WTC11 (cell line): ENCODE measurements at regions not wholly inside any gene's neighbourhood (a gene's known extent, or its start where the extent isn't known, plus 50 kb on each side); places are given as distances from the start of the nearest gene placed in this dataset.

Experiments used
- ATAC-seq: fragments of 200-7000 bp; cut with Tn5 transposase; 2 replicates; pipeline ENCODE4 v1.10.0; 2021; ENCODE audit warnings: mild to moderate bottlenecking, moderate library complexity
- CTCF ChIA-PET: fragments of 300-600 bp; sonication (Branson Sonifier 250); formaldehyde crosslinking; loops from one replicate; lab custom pipeline; 2021; ENCODE audit warnings: antibody characterized with exemption; lab: Charles Lee
- POLR2A ChIA-PET: fragments of 350-600 bp; sonication (Branson Sonifier 250); formaldehyde crosslinking; loops from one replicate; lab custom pipeline; 2021; ENCODE audit warnings: antibody characterized with exemption; lab: Charles Lee
- DNase-seq: peaks from one replicate; pipeline ENCODE4 v3.0.0; 2021; ENCODE audit warnings: low spot score
- H3K27ac Mint-ChIP-seq: 2 replicates; pipeline ENCODE4 v1.8.0; 2021; ENCODE audit warnings: mixed read lengths
- H3K27me3 Mint-ChIP-seq: 2 replicates; pipeline ENCODE4 v1.8.0; 2021; ENCODE audit warnings: low read depth, mild to moderate bottlenecking, moderate library complexity, mixed read lengths
- H3K36me3 Mint-ChIP-seq: 2 replicates; pipeline ENCODE4 v1.8.0; 2021; ENCODE audit warnings: mixed read lengths
- H3K4me1 Mint-ChIP-seq: 2 replicates; pipeline ENCODE4 v1.8.0; 2022; ENCODE audit warnings: mixed read lengths
- H3K4me3 Mint-ChIP-seq: 2 replicates; pipeline ENCODE4 v1.8.0; 2021; ENCODE audit warnings: mild to moderate bottlenecking, moderate library complexity, mixed read lengths
- H3K9me3 Mint-ChIP-seq: 2 replicates; pipeline ENCODE4 v1.8.0; 2021; ENCODE audit warnings: mixed read lengths
- EMX1 ChIP-seq: fragments of 250-450 bp; sonication (Bioruptor Pico); IDR thresholded peaks from 2 replicates; pipeline ENCODE4 v1.8.0; 2021; ENCODE audit warnings: mild to moderate bottlenecking
- FOXK1 ChIP-seq: sonication (generic); formaldehyde crosslinking; IDR thresholded peaks from 2 replicates; pipeline ENCODE4 v1.8.0; 2022; ENCODE audit warnings: mild to moderate bottlenecking, moderate library complexity, missing genetic modification reagents
- FOXP1 ChIP-seq: sonication (generic); formaldehyde crosslinking; IDR thresholded peaks from 2 replicates; pipeline ENCODE4 v1.8.0; 2022; ENCODE audit warnings: missing genetic modification reagents, mild to moderate bottlenecking, moderate library complexity, borderline replicate concordance
- SMAD3 ChIP-seq: sonication (generic); formaldehyde crosslinking; IDR thresholded peaks from 2 replicates; pipeline ENCODE4 v1.8.0; 2022; ENCODE audit warnings: missing genetic modification reagents, mild to moderate bottlenecking, borderline replicate concordance
- ZNF219 ChIP-seq: sonication (generic); formaldehyde crosslinking; IDR thresholded peaks from 2 replicates; pipeline ENCODE4 v1.8.0; 2023; ENCODE audit warnings: missing genetic modification reagents, mild to moderate bottlenecking, borderline replicate concordance
- ZNF396 ChIP-seq: fragments of 250-450 bp; sonication (Bioruptor Pico); IDR thresholded peaks from 2 replicates; pipeline ENCODE4 v1.8.0; 2021; ENCODE audit warnings: mild to moderate bottlenecking, moderate library complexity, borderline replicate concordance
- ZNF671 ChIP-seq: fragments of 250-450 bp; sonication (Bioruptor Pico); IDR thresholded peaks from 2 replicates; pipeline ENCODE4 v1.8.0; 2021; ENCODE audit warnings: mild to moderate bottlenecking
- TF ChIP-seq, protein P1 (sequence below): sonication (generic); formaldehyde crosslinking; IDR thresholded peaks from 2 replicates; pipeline ENCODE4 v1.8.0; 2022; ENCODE audit warnings: mild to moderate bottlenecking, missing genetic modification reagents
- TF ChIP-seq, protein P2 (sequence below): sonication (generic); formaldehyde crosslinking; IDR thresholded peaks from 2 replicates; pipeline ENCODE4 v1.8.1; 2023; ENCODE audit warnings: mild to moderate bottlenecking, missing genetic modification reagents
- TF ChIP-seq, protein P3 (sequence below): sonication (generic); formaldehyde crosslinking; IDR thresholded peaks from 2 replicates; pipeline ENCODE4 v1.8.1; 2022; ENCODE audit warnings: mild to moderate bottlenecking, missing genetic modification reagents, moderate library complexity, borderline replicate concordance
- TF ChIP-seq, protein P4 (sequence below): sonication (generic); formaldehyde crosslinking; IDR thresholded peaks from 2 replicates; pipeline ENCODE4 v1.8.1; 2023; ENCODE audit warnings: mild to moderate bottlenecking, missing genetic modification reagents, moderate library complexity
- TF ChIP-seq, protein P5 (sequence below): sonication (generic); formaldehyde crosslinking; IDR thresholded peaks from 2 replicates; pipeline ENCODE4 v1.8.1; 2022; ENCODE audit warnings: mild to moderate bottlenecking, moderate library complexity, missing genetic modification reagents
- TF ChIP-seq, protein P6 (sequence below): fragments of 250-450 bp; sonication (Bioruptor Pico); IDR thresholded peaks from 2 replicates; pipeline ENCODE4 v1.9.0; 2021; ENCODE audit warnings: mild to moderate bottlenecking
- TF ChIP-seq, protein P7 (sequence below): sonication (generic); formaldehyde crosslinking; IDR thresholded peaks from 2 replicates; pipeline ENCODE4 v1.8.0; 2023; ENCODE audit warnings: missing genetic modification reagents
- TF ChIP-seq, protein P8 (sequence below): sonication (generic); formaldehyde crosslinking; IDR thresholded peaks from 2 replicates; pipeline ENCODE4 v1.8.1; 2023; ENCODE audit warnings: mild to moderate bottlenecking, missing genetic modification reagents, moderate library complexity
- TF ChIP-seq, protein P9 (sequence below): fragments of 250-450 bp; sonication (Bioruptor Pico); IDR thresholded peaks from 2 replicates; pipeline ENCODE4 v1.9.0; 2021; ENCODE audit warnings: moderate library complexity, mild to moderate bottlenecking, inconsistent platforms, borderline replicate concordance
- TF ChIP-seq, protein P10 (sequence below): sonication (generic); formaldehyde crosslinking; IDR thresholded peaks from 2 replicates; pipeline ENCODE4 v1.8.1; 2022; ENCODE audit warnings: low read depth, mild to moderate bottlenecking, moderate library complexity, missing genetic modification reagents, borderline replicate concordance
- TF ChIP-seq, protein P11 (sequence below): fragments of 250-450 bp; sonication (Bioruptor Pico); conservative IDR thresholded peaks from 2 replicates; pipeline ENCODE4 v1.9.0; 2021; ENCODE audit warnings: mild to moderate bottlenecking
- TF ChIP-seq, protein P12 (sequence below): sonication (generic); formaldehyde crosslinking; IDR thresholded peaks from 2 replicates; pipeline ENCODE4 v1.8.0; 2022; ENCODE audit warnings: mild to moderate bottlenecking, missing genetic modification reagents

DNA sequence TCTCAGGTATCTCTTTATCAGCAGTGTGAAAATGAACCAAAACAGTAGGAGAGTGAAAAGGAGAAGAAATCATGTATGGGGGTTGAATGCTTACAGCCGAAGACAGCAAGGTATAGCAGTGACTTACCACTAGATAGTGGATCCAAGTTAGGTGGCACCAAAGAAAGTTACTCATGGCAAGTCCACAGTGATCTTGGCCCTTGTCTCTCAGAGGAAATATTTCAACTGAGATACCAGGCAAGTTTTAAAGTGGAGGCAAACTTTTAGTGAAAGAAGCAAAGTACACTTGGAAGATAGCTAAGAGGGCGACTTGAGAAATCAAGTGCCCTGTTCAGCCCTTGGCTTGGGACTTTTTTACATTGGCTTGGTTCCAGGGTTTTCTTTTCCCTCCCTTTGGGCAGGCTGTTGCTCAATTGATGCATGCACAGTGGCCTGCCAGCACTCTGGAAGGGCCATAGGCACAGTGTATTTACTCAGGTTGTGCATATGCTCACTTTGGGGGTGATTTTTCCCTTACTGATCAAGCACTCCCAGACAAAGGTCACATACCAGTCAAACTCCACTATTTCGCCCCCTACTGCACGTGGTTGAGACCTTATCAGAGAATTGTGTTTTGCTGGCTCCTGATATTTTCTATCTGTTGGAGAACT is 329.5 kb upstream of the KHDRBS2 start:
- Mint-ChIP-seq H3K36me3 (peaks cover 46% of the 10 kb centered on the region), H3K27me3 (no peaks in the 10 kb centered on the region; the same call in 1 of the 2 replicates), H3K9me3 (peaks cover 56% of the 10 kb centered on the region), H3K27ac (no peak overlapping the region), H3K4me1 (peaks cover 13% of the 10 kb centered on the region), H3K4me3 (no peak overlapping the region)
- POLR2A ChIA-PET, result no interaction called here
- DNase-seq (no peak), ATAC-seq (no peak)
- TF ChIP-seq, protein P1, sequence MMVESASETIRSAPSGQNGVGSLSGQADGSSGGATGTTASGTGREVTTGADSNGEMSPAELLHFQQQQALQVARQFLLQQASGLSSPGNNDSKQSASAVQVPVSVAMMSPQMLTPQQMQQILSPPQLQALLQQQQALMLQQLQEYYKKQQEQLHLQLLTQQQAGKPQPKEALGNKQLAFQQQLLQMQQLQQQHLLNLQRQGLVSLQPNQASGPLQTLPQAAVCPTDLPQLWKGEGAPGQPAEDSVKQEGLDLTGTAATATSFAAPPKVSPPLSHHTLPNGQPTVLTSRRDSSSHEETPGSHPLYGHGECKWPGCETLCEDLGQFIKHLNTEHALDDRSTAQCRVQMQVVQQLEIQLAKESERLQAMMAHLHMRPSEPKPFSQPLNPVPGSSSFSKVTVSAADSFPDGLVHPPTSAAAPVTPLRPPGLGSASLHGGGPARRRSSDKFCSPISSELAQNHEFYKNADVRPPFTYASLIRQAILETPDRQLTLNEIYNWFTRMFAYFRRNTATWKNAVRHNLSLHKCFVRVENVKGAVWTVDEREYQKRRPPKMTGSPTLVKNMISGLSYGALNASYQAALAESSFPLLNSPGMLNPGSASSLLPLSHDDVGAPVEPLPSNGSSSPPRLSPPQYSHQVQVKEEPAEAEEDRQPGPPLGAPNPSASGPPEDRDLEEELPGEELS (CRISPR knock-in tag), result no peak
- TF ChIP-seq ZNF396 (CRISPR knock-in tag), result no peak
- TF ChIP-seq, protein P2, sequence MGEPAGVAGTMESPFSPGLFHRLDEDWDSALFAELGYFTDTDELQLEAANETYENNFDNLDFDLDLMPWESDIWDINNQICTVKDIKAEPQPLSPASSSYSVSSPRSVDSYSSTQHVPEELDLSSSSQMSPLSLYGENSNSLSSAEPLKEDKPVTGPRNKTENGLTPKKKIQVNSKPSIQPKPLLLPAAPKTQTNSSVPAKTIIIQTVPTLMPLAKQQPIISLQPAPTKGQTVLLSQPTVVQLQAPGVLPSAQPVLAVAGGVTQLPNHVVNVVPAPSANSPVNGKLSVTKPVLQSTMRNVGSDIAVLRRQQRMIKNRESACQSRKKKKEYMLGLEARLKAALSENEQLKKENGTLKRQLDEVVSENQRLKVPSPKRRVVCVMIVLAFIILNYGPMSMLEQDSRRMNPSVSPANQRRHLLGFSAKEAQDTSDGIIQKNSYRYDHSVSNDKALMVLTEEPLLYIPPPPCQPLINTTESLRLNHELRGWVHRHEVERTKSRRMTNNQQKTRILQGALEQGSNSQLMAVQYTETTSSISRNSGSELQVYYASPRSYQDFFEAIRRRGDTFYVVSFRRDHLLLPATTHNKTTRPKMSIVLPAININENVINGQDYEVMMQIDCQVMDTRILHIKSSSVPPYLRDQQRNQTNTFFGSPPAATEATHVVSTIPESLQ (CRISPR knock-in tag), result no peak
- CTCF ChIA-PET, result no interaction called here

DNA sequence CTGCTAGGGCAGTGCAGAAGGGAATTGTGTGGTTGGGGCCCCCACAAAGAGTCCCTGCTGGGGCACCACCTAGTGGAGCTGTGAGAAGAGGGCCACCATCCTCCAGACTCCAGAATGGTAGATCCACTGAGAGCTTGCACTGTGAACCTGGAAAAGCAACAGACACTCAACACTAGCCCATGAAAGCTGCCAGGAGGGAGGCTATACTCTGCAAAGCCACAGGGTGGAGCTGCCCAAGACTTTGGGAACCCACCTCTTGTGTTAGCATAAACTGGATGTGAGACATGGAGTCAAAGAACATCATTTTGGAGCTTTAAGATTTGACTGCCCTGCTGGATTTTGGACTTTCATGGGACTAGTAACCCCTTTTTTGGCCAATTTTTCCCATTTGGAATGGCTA is 328.4 kb upstream of the KHDRBS2 start:
- ChIA-PET POLR2A (no interaction called here), CTCF (no interaction called here)
- Mint-ChIP-seq H3K4me1 (peaks cover 21% of the 10 kb centered on the region), H3K4me3 (no peak overlapping the region), H3K36me3 (peaks cover 54% of the 10 kb centered on the region), H3K27ac (no peak overlapping the region), H3K27me3 (no peaks in the 10 kb centered on the region; the same call in 1 of the 2 replicates), H3K9me3 (peaks cover 64% of the 10 kb centered on the region)
- ATAC-seq, result peak; percentile 22; the same call in 1 of the 2 replicates
- no peak for DNase-seq
- TF ChIP-seq, protein P3, sequence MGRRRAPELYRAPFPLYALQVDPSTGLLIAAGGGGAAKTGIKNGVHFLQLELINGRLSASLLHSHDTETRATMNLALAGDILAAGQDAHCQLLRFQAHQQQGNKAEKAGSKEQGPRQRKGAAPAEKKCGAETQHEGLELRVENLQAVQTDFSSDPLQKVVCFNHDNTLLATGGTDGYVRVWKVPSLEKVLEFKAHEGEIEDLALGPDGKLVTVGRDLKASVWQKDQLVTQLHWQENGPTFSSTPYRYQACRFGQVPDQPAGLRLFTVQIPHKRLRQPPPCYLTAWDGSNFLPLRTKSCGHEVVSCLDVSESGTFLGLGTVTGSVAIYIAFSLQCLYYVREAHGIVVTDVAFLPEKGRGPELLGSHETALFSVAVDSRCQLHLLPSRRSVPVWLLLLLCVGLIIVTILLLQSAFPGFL (CRISPR knock-in tag), result no peak
- TF ChIP-seq, protein P4, sequence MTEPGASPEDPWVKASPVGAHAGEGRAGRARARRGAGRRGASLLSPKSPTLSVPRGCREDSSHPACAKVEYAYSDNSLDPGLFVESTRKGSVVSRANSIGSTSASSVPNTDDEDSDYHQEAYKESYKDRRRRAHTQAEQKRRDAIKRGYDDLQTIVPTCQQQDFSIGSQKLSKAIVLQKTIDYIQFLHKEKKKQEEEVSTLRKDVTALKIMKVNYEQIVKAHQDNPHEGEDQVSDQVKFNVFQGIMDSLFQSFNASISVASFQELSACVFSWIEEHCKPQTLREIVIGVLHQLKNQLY (CRISPR knock-in tag), result no peak
- TF ChIP-seq, protein P5, sequence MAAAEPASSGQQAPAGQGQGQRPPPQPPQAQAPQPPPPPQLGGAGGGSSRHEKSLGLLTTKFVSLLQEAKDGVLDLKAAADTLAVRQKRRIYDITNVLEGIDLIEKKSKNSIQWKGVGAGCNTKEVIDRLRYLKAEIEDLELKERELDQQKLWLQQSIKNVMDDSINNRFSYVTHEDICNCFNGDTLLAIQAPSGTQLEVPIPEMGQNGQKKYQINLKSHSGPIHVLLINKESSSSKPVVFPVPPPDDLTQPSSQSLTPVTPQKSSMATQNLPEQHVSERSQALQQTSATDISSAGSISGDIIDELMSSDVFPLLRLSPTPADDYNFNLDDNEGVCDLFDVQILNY (CRISPR knock-in tag), result no peak
- TF ChIP-seq, protein P6, sequence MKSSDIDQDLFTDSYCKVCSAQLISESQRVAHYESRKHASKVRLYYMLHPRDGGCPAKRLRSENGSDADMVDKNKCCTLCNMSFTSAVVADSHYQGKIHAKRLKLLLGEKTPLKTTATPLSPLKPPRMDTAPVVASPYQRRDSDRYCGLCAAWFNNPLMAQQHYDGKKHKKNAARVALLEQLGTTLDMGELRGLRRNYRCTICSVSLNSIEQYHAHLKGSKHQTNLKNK, result no peak
- TF ChIP-seq EMX1 (CRISPR knock-in tag), result no peak
- no peak for TF ChIP-seq ZNF671 (CRISPR knock-in tag)
- TF ChIP-seq, protein P7, sequence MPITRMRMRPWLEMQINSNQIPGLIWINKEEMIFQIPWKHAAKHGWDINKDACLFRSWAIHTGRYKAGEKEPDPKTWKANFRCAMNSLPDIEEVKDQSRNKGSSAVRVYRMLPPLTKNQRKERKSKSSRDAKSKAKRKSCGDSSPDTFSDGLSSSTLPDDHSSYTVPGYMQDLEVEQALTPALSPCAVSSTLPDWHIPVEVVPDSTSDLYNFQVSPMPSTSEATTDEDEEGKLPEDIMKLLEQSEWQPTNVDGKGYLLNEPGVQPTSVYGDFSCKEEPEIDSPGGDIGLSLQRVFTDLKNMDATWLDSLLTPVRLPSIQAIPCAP (CRISPR knock-in tag), result no peak
- TF ChIP-seq ZNF219, result no peak
- TF ChIP-seq FOXK1 (CRISPR knock-in tag), result no peak
- TF ChIP-seq, protein P8, sequence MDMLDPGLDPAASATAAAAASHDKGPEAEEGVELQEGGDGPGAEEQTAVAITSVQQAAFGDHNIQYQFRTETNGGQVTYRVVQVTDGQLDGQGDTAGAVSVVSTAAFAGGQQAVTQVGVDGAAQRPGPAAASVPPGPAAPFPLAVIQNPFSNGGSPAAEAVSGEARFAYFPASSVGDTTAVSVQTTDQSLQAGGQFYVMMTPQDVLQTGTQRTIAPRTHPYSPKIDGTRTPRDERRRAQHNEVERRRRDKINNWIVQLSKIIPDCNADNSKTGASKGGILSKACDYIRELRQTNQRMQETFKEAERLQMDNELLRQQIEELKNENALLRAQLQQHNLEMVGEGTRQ (CRISPR knock-in tag), result no peak
- TF ChIP-seq, protein P9, sequence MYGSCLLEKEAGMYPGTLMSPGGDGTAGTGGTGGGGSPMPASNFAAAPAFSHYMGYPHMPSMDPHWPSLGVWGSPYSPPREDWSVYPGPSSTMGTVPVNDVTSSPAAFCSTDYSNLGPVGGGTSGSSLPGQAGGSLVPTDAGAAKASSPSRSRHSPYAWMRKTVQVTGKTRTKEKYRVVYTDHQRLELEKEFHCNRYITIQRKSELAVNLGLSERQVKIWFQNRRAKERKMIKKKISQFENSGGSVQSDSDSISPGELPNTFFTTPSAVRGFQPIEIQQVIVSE (CRISPR knock-in tag), result no peak
- TF ChIP-seq, protein P10, sequence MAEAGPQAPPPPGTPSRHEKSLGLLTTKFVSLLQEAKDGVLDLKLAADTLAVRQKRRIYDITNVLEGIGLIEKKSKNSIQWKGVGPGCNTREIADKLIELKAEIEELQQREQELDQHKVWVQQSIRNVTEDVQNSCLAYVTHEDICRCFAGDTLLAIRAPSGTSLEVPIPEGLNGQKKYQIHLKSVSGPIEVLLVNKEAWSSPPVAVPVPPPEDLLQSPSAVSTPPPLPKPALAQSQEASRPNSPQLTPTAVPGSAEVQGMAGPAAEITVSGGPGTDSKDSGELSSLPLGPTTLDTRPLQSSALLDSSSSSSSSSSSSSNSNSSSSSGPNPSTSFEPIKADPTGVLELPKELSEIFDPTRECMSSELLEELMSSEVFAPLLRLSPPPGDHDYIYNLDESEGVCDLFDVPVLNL (CRISPR knock-in tag), result no peak
- TF ChIP-seq, protein P11, sequence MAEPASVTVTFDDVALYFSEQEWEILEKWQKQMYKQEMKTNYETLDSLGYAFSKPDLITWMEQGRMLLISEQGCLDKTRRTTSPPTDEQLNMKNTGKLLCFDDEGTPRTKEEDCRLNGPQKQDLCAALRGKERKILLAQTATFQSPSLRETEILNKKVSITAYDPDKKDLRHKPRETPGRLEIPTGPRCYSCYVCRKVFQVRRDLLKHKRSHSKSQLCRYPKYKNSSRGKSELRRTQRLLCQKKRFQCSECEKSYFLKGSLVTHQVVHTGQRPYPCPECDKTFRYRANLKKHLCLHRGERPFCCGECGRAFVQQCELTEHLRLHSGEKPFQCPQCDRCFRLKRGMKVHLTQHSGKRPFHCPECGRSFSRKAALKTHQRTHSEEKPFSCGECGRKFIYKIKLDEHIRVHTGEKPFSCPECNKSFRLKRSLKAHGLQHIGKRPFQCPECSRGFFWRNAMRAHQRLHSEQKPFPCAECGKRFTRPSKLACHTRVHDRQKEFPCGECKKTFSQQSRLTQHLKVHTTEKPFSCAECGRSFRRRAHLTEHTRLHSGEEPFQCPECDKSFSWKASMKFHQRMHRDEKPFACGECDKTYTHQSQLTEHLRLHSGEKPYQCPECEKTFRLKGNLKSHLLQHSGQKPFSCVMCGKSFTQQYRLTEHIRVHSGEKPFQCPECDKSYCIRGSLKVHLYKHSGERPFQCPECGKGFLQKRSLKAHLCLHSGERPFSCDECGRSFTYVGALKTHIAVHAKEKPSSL (CRISPR knock-in tag), result no peak
- TF ChIP-seq SMAD3 (CRISPR knock-in tag), result no peak
- TF ChIP-seq, protein P12, sequence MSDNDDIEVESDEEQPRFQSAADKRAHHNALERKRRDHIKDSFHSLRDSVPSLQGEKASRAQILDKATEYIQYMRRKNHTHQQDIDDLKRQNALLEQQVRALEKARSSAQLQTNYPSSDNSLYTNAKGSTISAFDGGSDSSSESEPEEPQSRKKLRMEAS (CRISPR knock-in tag), result no peak
- TF ChIP-seq FOXP1 (CRISPR knock-in tag), result no peak
